Thoracic aorta (tissue), 2 donors: ENCODE measurements at regions not wholly inside any gene's neighbourhood (a gene's known extent, or its start where the extent isn't known, plus 50 kb on each side); places are given as distances from the start of the nearest gene placed in this dataset.
"Not testable (repeated sequence)": the region's sequence is repeated elsewhere in the genome, so short reads cannot be mapped to it uniquely, and the experiment has no call there.

Experiments used
- ATAC-seq: fragments of 150-250 bp; one replicate; pipeline ENCODE4 v1.8.0; 2017; ENCODE audit warnings: low read depth; ENCODE audit not compliant: insufficient number of reproducible peaks, low FRiP score
- DNase-seq: peaks from one replicate; pipeline ENCODE4 v3.0.0-alpha.2; 2020; ENCODE audit warnings: low spot score
- H3K27ac ChIP-seq, 2 donors: fragments of 200-600 bp; sonication (generic); 1 replicate in 1 of 2; 2 replicates in 1 of 2; pipeline ENCODE4 v1.5.1; 2016; ENCODE audit warnings: mild to moderate bottlenecking in 2 of 2, moderate library complexity in 2 of 2
- H3K27me3 ChIP-seq: fragments of 200-600 bp; sonication (generic); replicated peaks from 2 replicates; pipeline ENCODE4 v1.6.0; 2016; ENCODE audit warnings: mild to moderate bottlenecking; ENCODE audit not compliant: insufficient read depth
- H3K36me3 ChIP-seq: fragments of 200-600 bp; sonication (generic); one replicate; pipeline ENCODE4 v1.5.1; 2016
- H3K4me1 ChIP-seq, 2 donors: fragments of 200-600 bp; sonication (generic); 1 replicate in 1 of 2; 2 replicates in 1 of 2; pipeline versions ENCODE4 v1.5.1 to v1.6.0; 2016; ENCODE audit warnings: low read depth in 2 of 2, mild to moderate bottlenecking in 1 of 2; ENCODE audit not compliant: control insufficient read depth in 1 of 2
- H3K4me3 ChIP-seq: fragments of 200-600 bp; sonication (generic); 2 replicates; pipeline ENCODE4 v1.5.1; 2016; ENCODE audit warnings: mild to moderate bottlenecking
- H3K9me3 ChIP-seq: fragments of 200-600 bp; sonication (generic); 2 replicates; pipeline ENCODE4 v1.5.1; 2016
- TF ChIP-seq, protein P1 (sequence below): fragments of 200-600 bp; sonication (generic); IDR thresholded peaks from one replicate; pipeline ENCODE4 v1.5.1; 2019; ENCODE audit warnings: antibody characterized with exemption

DNA sequence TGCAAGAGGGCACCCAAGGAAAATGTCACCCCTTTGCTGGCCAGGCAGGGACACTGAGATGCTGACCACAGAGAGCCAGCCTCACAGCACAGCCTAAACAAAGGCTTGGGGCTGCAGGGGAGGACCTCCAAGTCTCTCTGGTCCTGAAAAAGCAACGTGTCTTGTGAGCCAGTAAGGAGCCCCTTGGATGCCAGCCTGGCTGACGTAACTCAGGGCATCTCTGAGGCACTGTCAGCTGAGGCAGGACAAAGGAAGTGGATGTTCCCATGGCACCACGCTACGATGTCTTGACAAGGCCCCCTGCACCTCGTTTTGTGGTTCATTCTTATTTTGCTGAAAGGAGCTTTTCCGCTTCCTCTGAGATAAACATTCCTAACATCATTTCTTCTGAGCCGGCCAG is 160.7 kb downstream of the OR4M2 start:
- H3K9me3 ChIP-seq: no peaks in the 10 kb centered on the region
- ATAC-seq (no peak), DNase-seq (no peak)
- H3K4me3 ChIP-seq: no peak overlapping the region
- no peaks in the 10 kb centered on the region for H3K36me3 ChIP-seq
- no peaks in the 10 kb centered on the region for H3K4me1 ChIP-seq
- H3K27ac ChIP-seq: no peak overlapping the region
- TF ChIP-seq, protein P1, sequence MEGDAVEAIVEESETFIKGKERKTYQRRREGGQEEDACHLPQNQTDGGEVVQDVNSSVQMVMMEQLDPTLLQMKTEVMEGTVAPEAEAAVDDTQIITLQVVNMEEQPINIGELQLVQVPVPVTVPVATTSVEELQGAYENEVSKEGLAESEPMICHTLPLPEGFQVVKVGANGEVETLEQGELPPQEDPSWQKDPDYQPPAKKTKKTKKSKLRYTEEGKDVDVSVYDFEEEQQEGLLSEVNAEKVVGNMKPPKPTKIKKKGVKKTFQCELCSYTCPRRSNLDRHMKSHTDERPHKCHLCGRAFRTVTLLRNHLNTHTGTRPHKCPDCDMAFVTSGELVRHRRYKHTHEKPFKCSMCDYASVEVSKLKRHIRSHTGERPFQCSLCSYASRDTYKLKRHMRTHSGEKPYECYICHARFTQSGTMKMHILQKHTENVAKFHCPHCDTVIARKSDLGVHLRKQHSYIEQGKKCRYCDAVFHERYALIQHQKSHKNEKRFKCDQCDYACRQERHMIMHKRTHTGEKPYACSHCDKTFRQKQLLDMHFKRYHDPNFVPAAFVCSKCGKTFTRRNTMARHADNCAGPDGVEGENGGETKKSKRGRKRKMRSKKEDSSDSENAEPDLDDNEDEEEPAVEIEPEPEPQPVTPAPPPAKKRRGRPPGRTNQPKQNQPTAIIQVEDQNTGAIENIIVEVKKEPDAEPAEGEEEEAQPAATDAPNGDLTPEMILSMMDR: no peak
- H3K27me3 ChIP-seq: no peaks in the 10 kb centered on the region

DNA sequence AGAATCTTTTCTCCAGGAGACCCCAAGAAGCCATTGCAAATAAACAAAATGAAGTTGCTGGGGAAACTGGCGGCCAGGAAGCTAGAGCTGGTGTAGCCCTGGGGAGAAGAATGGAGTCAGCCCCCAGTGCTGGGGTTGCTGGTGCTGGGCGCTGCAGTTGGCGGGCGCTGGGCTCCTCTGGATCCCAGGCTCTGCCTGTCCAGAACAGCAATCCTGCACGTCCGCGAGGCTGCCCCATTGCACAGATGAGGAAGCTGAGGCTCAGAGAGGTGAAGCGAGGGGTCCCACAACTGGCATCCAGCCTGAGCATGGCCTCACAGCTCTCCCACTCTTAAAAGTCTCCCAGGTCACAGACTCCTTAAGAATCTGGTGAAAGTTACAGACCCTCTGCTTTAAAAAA is 161.1 kb downstream of the OR4M2 start:
- DNase-seq (no peak), ATAC-seq (no peak)
- H3K9me3 ChIP-seq: no peaks in the 10 kb centered on the region

DNA sequence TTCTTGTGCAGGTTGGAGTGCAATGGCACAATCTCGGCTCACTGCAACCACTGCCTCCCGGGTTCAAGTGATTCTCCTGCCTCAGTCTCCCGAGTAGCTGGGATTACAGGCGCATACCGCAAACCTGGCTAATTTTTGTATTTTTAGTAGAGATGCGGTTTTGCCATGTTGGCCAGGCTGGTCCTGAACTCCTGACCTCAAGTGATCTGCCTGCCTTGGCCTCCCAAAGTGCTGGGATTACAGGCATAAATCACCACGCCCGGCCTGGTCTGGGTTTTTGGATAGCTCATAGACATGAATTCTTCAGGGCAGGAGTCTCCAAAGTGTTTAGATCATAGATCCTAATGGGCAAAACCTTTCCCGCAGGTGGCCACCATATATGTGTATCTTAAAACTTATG is 162.0 kb downstream of the OR4M2 start:
- not testable (repeated sequence) for H3K27ac ChIP-seq, H3K9me3 ChIP-seq, H3K4me3 ChIP-seq, H3K36me3 ChIP-seq, ATAC-seq, H3K27me3 ChIP-seq, H3K4me1 ChIP-seq, DNase-seq

More for the DNA sequence above, 161.1 kb downstream of the OR4M2 start:
- TF ChIP-seq, protein P1: no peak
- no peaks in the 10 kb centered on the region for H3K27me3 ChIP-seq
- no peak overlapping the region for H3K4me3 ChIP-seq
- no peaks in the 10 kb centered on the region for H3K4me1 ChIP-seq
- no peak overlapping the region for H3K27ac ChIP-seq
- H3K36me3 ChIP-seq: no peaks in the 10 kb centered on the region

DNA sequence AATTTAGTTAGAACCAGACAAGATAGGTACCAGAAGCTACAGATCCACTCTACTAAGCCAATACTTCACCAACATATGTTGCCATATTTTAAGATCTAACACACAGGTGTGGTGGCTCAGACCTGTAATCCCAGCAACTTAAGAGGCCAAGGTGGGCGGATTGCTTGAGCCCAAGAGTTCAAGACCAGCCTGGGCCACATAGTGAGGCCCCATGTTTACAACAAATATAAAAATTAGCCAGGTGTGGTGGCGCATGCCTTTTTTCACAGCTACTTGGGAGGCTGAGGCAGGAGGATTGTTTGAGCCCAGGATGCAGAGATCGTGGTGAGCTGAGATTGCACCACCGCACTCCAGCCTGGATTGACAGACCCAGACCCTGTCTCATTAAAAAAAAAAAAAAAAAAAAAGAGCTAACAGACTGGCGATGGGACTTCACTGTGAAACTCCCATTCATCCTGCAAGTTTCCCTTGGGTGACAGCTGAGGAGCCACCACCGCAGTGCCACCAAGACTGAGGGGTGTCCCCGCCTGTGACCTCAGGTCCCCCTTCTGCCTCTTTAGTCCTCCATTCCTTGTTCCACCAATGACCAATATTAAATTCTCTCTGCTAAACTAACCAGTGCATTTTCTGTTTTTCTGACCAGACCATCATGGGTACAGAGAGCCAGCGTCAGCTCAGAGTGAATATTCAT is 163.3 kb downstream of the OR4M2 start:
- Histone ChIP-seq H3K36me3 (no peaks in the 10 kb centered on the region), H3K4me3 (no peak overlapping the region), H3K4me1 (no peaks in the 10 kb centered on the region), H3K27me3 (no peaks in the 10 kb centered on the region), H3K9me3 (no peaks in the 10 kb centered on the region), H3K27ac (no peak overlapping the region)
- ATAC-seq: no peak
- no peak for DNase-seq
- TF ChIP-seq, protein P1: no peak

DNA sequence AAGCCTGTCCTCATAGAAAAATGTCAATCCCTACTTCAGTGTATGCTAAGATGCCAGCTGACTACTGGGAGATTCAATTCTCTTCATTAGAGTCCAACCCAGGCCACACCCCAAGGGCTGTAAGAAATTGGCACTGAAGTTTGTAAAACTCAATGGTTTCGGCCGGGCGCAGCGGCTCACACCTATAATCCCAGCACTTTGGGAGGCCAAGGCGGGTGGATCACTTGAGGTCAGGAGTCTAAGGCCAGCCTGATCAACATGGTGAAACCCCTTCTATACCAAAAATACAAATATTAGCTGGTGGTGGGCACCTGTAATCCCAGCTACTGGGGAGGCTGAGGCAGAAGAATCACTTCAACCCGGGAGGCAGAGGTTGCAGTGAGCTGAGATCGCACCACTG is 169.2 kb downstream of the OR4M2 start:
- not testable (repeated sequence) for H3K36me3 ChIP-seq, H3K9me3 ChIP-seq, H3K4me3 ChIP-seq, H3K27me3 ChIP-seq, H3K4me1 ChIP-seq, DNase-seq, ATAC-seq, H3K27ac ChIP-seq

DNA sequence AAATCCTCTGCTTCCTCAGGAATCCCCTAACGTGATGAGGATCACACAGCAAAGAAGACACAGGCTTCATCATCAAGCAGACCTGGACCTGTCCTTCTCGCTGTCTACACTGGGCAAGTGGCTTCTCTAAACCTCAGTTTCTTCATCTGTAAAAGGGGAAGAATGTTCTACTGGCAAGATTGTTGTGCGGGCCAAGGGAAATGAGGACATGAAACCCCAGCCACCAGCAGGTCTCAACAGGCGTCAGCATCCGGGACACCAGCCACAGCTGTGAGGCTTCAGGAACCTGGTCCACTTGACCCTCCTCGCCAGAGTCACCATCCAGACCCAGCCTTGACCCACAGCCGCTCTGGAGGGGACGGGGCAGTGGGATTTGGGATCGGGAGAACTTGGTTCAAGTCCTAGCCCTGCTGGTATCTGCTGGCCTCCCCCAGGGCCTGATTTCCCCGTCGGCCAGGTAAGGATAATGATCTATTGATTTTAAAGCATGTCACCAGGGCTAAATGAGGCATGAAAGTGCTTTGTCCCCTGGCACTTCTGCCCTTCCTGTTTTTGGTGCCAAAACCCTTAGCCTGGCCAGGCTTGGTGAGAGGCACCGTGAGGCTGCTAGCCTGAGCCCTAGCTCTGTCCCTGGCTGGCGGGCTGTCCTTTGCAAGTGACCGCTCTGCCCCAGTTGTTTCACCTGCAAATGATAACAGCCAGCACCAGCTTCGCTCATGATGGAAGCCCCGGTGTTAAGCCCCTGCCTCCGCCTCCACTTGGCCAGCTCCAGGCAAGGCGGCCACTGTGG is 170.4 kb downstream of the OR4M2 start:
- H3K36me3 ChIP-seq, H3K27ac ChIP-seq, DNase-seq, ATAC-seq, H3K27me3 ChIP-seq, H3K9me3 ChIP-seq, H3K4me1 ChIP-seq, H3K4me3 ChIP-seq: not testable (repeated sequence)
